ENCODE measurements at regions not wholly inside any gene's neighbourhood (a gene's known extent, or its start where the extent isn't known, plus 50 kb on each side); places are given as distances from the start of the nearest gene placed in this dataset.
"Not testable (repeated sequence)": the region's sequence is repeated elsewhere in the genome, so short reads cannot be mapped to it uniquely, and the experiment has no call there.

GRCh38 chr1:60697204-60697994, 385.0 kb upstream of the NFIA start:
- intact Hi-C loops (cut with DNase I): no loop called here
- Histone ChIP-seq H3K27ac (no peak overlapping the region), H3K4me1 (no peaks in the 10 kb centered on the region), H3K27me3 (no peaks in the 10 kb centered on the region), H3K9me3 (no peaks in the 10 kb centered on the region), H3K36me3 (no peaks in the 10 kb centered on the region), H3K4me3 (no peak overlapping the region)
- ATAC-seq: no peak
- no peak for TF ChIP-seq CTCF (IDR thresholded peaks at IDR 0.05)
- no peak for DNase-seq

GRCh38 chr1:60696512-60696911, 385.8 kb upstream of the NFIA start:
- intact Hi-C loops (cut with DNase I): no loop called here
- ATAC-seq (no peak), DNase-seq (no peak)

GRCh38 chr1:60695716-60696171, 386.6 kb upstream of the NFIA start:
- Histone ChIP-seq H3K27me3 (no peaks in the 10 kb centered on the region), H3K36me3 (no peaks in the 10 kb centered on the region), H3K9me3 (no peaks in the 10 kb centered on the region), H3K4me1 (no peaks in the 10 kb centered on the region), H3K27ac (no peak overlapping the region), H3K4me3 (no peak overlapping the region)
- TF ChIP-seq CTCF (IDR thresholded peaks at IDR 0.05): no peak
- ATAC-seq (no peak), DNase-seq (peak in 1 of 4 donors; percentile 38)
- intact Hi-C loops (cut with DNase I): no loop called here

More at GRCh38 chr1:60696512-60696911, 385.8 kb upstream of the NFIA start:
- Histone ChIP-seq H3K36me3 (no peaks in the 10 kb centered on the region), H3K27ac (no peak overlapping the region), H3K4me3 (no peak overlapping the region), H3K27me3 (no peaks in the 10 kb centered on the region), H3K9me3 (no peaks in the 10 kb centered on the region), H3K4me1 (no peaks in the 10 kb centered on the region)
- no peak for TF ChIP-seq CTCF (IDR thresholded peaks at IDR 0.05)

GRCh38 chr1:60694980-60695379, 387.4 kb upstream of the NFIA start:
- no peak for TF ChIP-seq CTCF (IDR thresholded peaks at IDR 0.05)
- no peak for ATAC-seq

GRCh38 chr1:60692031-60692430, 390.3 kb upstream of the NFIA start:
- intact Hi-C loops (cut with DNase I): no loop called here
- DNase-seq: no peak
- Histone ChIP-seq H3K9me3 (peaks cover 0 to 12% of the 10 kb centered on the region in 2 donors), H3K27me3 (no peaks in the 10 kb centered on the region), H3K4me3 (no peak overlapping the region), H3K27ac (no peak overlapping the region), H3K36me3 (no peaks in the 10 kb centered on the region), H3K4me1 (no peaks in the 10 kb centered on the region)
- no peak for TF ChIP-seq CTCF (IDR thresholded peaks at IDR 0.05)
- no peak for ATAC-seq

More at GRCh38 chr1:60694980-60695379, 387.4 kb upstream of the NFIA start:
- H3K27ac ChIP-seq: no peak overlapping the region
- intact Hi-C loops (cut with DNase I): no loop called here
- no peaks in the 10 kb centered on the region for H3K9me3 ChIP-seq
- no peaks in the 10 kb centered on the region for H3K27me3 ChIP-seq
- H3K4me1 ChIP-seq: no peaks in the 10 kb centered on the region
- no peaks in the 10 kb centered on the region for H3K36me3 ChIP-seq
- no peak for DNase-seq
- no peak overlapping the region for H3K4me3 ChIP-seq

GRCh38 chr1:60688221-60688620, 394.1 kb upstream of the NFIA start:
- H3K36me3 ChIP-seq; H3K27ac ChIP-seq; H3K4me1 ChIP-seq; DNase-seq; intact Hi-C loops (cut with DNase I); H3K4me3 ChIP-seq; H3K27me3 ChIP-seq; ATAC-seq: not testable (repeated sequence)
- peaks cover 0 to 20% of the 10 kb centered on the region in 2 donors for H3K9me3 ChIP-seq

Measured in left lung (tissue), 4 donors.